NCI-H446 treated with DMSO at 0.1 percent for 48 hours (cell line): ENCODE measurements at regions not wholly inside any gene's neighbourhood (a gene's known extent, or its start where the extent isn't known, plus 50 kb on each side); places are given as distances from the start of the nearest gene placed in this dataset.
A peak's percentile ranks its signal among the peaks of the same experiment; 100 is the strongest.
"Not testable (repeated sequence)": the region's sequence is repeated elsewhere in the genome, so short reads cannot be mapped to it uniquely, and the experiment has no call there.

Experiments used
- DNase-seq: peaks from one replicate; lab custom pipeline; 2025; lab: John Stamatoyannopoulos, UW

- no peak for DNase-seq
These were observed 1277.8 kb upstream of the ZEB2 start for GRCh38 chr2:145797692-145798091.

GRCh38 chr2:145792745-145793144 is 1272.8 kb upstream of the ZEB2 start:
- DNase-seq, result no peak

GRCh38 chr2:145789636-145790035 is 1269.7 kb upstream of the ZEB2 start:
- no peak for DNase-seq

- not testable (repeated sequence) for DNase-seq
These were observed 1267.9 kb upstream of the ZEB2 start for GRCh38 chr2:145787597-145788361.

GRCh38 chr2:145782607-145783006 is 1262.7 kb upstream of the ZEB2 start:
- not testable (repeated sequence) for DNase-seq

- no peak for DNase-seq
These were observed 1258.0 kb upstream of the ZEB2 start for GRCh38 chr2:145777914-145778313.

GRCh38 chr2:145777297-145777696 is 1257.4 kb upstream of the ZEB2 start:
- DNase-seq, result no peak

- no peak for DNase-seq
These were observed 1255.7 kb upstream of the ZEB2 start for GRCh38 chr2:145775591-145775990.

- no peak for DNase-seq
These were observed 1251.6 kb upstream of the ZEB2 start for GRCh38 chr2:145771525-145771924.

- DNase-seq, result peak; percentile 27
These were observed 1249.2 kb upstream of the ZEB2 start for GRCh38 chr2:145769011-145769716.

- no peak for DNase-seq
These were observed 1246.0 kb upstream of the ZEB2 start for GRCh38 chr2:145765874-145766273.

- peak; percentile 96 for DNase-seq
These were observed 1244.7 kb upstream of the ZEB2 start for GRCh38 chr2:145764631-145765030.

- peak; percentile 27 for DNase-seq
These were observed 1241.1 kb upstream of the ZEB2 start for GRCh38 chr2:145760781-145761649.

GRCh38 chr2:145759228-145759915 is 1239.5 kb upstream of the ZEB2 start:
- DNase-seq, result no peak

GRCh38 chr2:145757503-145758246 is 1237.8 kb upstream of the ZEB2 start:
- DNase-seq, result no peak

GRCh38 chr2:145755019-145755837 is 1235.3 kb upstream of the ZEB2 start:
- DNase-seq, result no peak

- DNase-seq, result no peak
These were observed 1234.0 kb upstream of the ZEB2 start for GRCh38 chr2:145753966-145754365.

GRCh38 chr2:145753041-145753608 is 1233.2 kb upstream of the ZEB2 start:
- DNase-seq, result no peak

GRCh38 chr2:145752091-145752806 is 1232.3 kb upstream of the ZEB2 start:
- peak; percentile 72 for DNase-seq
